CD1c-positive myeloid dendritic cell (primary cell): ENCODE measurements at regions not wholly inside any gene's neighbourhood (a gene's known extent, or its start where the extent isn't known, plus 50 kb on each side); places are given as distances from the start of the nearest gene placed in this dataset.

Source experiments
- DNase-seq: peaks from one replicate; pipeline ENCODE4 v3.0.0-alpha.2; 2016; ENCODE audit errors: extremely low spot score

GRCh38 chr10:10624567-10624962 is 393.1 kb upstream of the CELF2 start:
- DNase-seq = no peak

GRCh38 chr10:10625491-10625890 is 392.2 kb upstream of the CELF2 start:
- no peak for DNase-seq

GRCh38 chr10:10626734-10627133 is 390.9 kb upstream of the CELF2 start:
- DNase-seq = no peak

- DNase-seq = no peak
Observed at GRCh38 chr10:10627414-10627813, 390.3 kb upstream of the CELF2 start.

GRCh38 chr10:10629512-10629911 is 388.2 kb upstream of the CELF2 start:
- no peak for DNase-seq

- DNase-seq = no peak
Observed at GRCh38 chr10:10630281-10630680, 387.4 kb upstream of the CELF2 start.

GRCh38 chr10:10630782-10631181 is 386.9 kb upstream of the CELF2 start:
- DNase-seq = no peak

GRCh38 chr10:10642189-10642588 is 375.5 kb upstream of the CELF2 start:
- DNase-seq = no peak

- DNase-seq = no peak
Observed at GRCh38 chr10:10642751-10643150, 374.9 kb upstream of the CELF2 start.

GRCh38 chr10:10644008-10644646 is 373.5 kb upstream of the CELF2 start:
- DNase-seq = no peak

- DNase-seq = no peak
Observed at GRCh38 chr10:10644676-10645385, 372.8 kb upstream of the CELF2 start.

- no peak for DNase-seq
Observed at GRCh38 chr10:10647331-10647730, 370.3 kb upstream of the CELF2 start.

GRCh38 chr10:10657139-10657760 is 360.4 kb upstream of the CELF2 start:
- DNase-seq = no peak

GRCh38 chr10:10658172-10658785 is 359.4 kb upstream of the CELF2 start:
- DNase-seq = no peak

- no peak for DNase-seq
Observed at GRCh38 chr10:10660054-10660453, 357.6 kb upstream of the CELF2 start.

- no peak for DNase-seq
Observed at GRCh38 chr10:10661176-10661575, 356.5 kb upstream of the CELF2 start.

- DNase-seq = peak; percentile 22
Observed at GRCh38 chr10:10662716-10663408, 354.8 kb upstream of the CELF2 start.

- peak; percentile 2 for DNase-seq
Observed at GRCh38 chr10:10663622-10664021, 354.1 kb upstream of the CELF2 start.

- DNase-seq = no peak
Observed at GRCh38 chr10:10665750-10666149, 351.9 kb upstream of the CELF2 start.

- no peak for DNase-seq
Observed at GRCh38 chr10:10667466-10667865, 350.2 kb upstream of the CELF2 start.

GRCh38 chr10:10676972-10677371 is 340.7 kb upstream of the CELF2 start:
- DNase-seq = no peak

- DNase-seq = peak; percentile 53
Observed at GRCh38 chr10:10677479-10677878, 340.2 kb upstream of the CELF2 start.
